HG02970 (cell line): ENCODE measurements at regions not wholly inside any gene's neighbourhood (a gene's known extent, or its start where the extent isn't known, plus 50 kb on each side); places are given as distances from the start of the nearest gene placed in this dataset.

Experiments used
- ATAC-seq: cut with Tn5 transposase; IDR thresholded peaks from one replicate; pipeline ENCODE4 v1.9.1; 2021; ENCODE audit warnings: mild to moderate bottlenecking, moderate library complexity, moderate number of reproducible peaks; ENCODE audit not compliant: unreplicated experiment, low FRiP score

DNA sequence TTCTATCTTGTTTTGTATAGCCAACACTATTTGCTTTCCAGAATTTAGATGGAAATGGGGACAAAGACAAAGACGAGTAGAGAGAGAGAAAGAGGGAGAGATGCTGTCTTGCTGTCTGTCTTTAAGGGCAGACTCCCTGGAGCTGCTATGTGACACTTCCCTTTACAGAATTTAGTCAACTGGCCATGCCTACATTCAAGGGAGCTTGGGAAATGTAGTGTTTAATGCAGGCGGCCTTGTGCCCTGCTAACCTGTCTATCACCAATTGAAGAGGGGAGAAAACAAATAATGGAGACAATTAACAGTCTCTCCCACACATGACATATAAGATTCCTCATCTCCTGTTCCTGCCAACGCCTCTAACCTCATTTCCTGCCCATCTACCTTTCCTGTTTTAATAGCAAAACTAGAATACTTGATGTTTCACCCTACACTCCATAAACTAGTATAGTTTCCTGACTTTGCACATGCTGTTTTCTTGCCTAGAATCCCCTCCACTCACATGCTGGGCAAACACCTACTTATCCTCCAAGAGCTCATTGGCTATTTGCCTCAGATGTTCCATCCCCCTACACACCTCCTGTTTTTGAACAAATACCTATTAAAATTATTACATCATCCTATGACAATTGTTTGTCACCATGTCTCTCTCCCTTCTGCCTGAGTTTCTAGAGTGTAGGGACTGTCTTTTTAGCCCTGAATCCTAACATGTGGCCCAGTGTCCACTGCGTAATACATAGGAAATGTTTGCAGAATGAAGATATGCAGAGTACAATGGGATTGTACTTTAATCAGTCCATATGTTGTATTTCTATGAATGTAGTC is 117.2 kb downstream of the SLC25A24 start:
- no peak for ATAC-seq

DNA sequence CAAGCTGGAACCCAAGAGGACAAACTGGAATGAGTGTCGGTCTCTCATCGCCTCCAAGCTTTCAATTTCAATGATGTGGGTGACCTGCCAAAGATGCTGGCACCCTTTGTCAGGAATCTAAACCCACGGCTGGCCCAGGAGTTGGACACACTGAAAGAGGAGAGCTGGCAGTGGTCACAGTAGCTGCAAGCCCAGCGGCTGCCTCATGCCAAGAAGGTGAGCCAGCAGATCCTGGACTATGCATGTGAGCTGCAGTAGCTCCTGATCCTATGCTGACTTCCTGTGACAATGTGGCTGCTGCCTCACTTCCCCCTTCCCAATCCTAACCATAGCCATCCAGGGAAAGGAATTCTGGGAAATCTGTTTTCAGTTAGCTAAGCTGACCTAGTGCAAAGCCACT is 117.0 kb upstream of the VAV3 start:
- ATAC-seq, result no peak

DNA sequence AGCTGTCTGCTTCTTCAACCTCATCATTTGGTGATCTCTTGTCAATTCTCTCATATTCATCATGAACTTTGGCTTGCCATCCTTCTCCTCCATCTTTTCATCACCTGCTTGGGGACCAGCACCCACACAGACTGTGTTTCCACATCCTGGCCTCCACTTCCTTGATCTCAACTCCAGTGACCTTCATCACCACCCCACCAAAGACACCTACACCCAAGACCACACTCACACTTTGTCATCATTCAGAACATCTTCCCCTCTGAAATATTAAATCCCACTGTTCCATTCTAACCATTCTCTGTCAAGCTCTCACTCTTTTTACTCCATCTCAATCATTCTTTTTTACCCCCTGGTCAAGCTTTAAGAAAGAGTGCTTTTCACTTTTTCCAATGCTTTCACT is 115.5 kb upstream of the VAV3 start:
- ATAC-seq, result no peak

DNA sequence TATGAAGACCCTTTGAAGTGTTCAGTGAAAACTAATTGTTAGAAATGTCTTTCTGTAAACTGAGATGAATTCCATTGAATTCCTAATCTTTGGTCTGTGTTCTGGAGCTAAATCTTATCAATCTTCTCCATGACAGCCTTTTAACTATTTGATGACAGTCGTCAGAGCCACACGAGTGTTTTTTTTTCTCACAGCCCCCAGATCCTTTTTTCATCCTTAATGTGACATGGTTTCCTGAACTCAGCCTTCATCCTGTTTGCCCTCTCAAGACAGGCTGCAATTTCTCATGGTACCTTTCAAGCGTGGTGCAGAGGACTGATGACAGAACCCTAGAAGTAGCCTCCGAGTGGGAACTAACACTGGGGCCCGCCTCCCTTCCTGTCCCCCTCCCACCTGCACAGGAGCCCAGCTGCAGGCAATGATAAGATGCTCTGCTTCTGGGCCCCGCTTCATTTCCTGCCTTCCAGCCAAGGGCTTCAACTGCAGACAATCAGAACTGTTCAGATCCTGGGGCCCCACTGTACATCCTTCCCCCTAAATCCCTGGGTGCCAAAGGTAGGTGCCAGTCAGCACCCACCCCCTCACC is 114.6 kb upstream of the VAV3 start:
- ATAC-seq, result no peak

DNA sequence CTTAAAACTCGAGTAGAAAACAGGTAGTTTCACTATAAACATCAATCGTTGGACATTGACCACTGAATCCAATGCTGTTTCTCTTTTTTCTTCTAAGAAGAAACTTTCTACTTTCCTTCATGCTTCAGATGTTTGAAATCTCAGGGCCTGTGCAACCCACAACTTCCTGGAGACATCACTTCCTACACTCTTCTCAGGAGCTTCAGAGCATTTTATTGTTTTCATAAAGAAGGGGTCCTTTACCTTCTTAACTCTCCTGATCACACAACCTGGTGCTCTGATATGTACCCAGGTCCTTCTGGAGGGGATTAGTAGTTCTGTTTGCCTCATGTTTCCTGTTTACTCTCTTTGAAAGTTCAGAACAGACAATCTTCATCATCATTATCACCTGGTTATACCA is 113.0 kb upstream of the VAV3 start:
- ATAC-seq, result no peak

DNA sequence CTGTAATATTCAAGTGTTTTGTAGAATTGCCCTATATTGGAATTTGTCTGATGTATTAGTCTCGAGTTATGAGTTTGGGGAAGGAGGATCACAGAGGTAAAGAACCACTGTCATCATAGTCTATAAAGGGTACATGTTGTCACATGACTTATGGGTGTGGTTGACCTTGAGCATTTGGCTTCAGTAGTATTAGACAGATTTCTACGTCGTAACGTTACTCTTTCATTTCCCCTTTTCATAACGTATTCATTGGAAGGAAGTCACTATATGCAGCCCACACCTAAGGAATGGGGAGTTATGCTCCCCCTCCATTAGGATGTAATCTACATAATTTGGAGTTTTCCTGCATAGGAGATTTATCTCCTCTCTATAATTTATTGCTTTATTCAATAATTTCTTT is 110.1 kb upstream of the VAV3 start:
- ATAC-seq, result peak; percentile 61

DNA sequence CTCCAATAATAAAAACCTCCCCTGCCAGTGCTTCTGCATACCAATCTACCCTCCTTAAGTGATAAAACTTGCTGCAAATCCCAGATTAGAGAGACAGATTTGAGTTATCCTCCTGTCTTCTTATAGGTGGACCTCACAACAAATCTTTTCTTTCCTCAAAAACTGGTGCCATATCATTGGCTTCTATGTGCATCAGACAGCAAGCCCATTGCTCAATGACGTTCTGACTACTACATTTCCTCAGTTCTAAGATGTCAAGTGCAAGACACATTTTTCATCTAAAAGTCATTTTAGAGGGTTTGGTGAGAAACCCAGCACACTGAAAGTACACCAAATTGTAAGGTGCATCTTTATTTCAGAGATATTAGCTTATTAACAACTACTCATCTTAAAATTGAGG is 107.8 kb upstream of the VAV3 start:
- ATAC-seq, result no peak

DNA sequence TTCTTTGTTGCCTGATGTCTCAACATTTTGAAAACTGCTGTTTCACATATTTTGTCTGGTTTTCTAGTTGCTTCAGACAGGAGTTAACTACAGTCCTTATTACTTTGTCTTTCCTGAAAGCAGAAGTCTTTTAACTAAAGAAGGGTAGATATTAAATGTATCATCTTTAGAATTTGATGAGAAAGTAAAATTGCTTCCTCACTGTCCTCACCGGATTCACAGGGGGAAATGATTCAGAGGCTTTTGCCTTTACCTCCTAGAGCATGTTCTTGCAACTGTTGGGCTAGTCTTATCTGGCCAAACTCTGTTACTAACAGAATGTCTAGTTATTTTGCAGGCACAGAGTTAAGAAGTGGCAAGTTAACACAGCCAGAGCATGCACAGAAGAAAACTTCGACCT is 107.2 kb upstream of the VAV3 start:
- no peak for ATAC-seq

DNA sequence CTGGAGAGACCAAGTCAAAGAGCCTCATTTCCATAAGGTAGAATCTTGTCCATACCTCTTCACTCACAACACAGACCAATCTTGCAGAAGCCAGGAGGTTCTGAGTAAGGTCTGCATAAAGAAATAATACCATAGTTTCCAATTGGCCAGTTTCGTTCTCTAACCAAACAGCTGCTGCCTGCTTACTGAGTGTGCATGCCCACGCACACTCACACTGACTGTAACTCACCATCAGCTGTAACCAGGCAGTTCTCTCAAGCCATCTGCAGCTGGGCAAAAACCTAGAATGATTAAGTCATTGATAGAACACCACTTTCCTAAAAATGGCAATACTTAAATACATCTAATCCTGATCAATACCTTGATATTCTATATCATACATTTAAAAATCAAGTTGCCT is 106.6 kb upstream of the VAV3 start:
- ATAC-seq, result no peak

DNA sequence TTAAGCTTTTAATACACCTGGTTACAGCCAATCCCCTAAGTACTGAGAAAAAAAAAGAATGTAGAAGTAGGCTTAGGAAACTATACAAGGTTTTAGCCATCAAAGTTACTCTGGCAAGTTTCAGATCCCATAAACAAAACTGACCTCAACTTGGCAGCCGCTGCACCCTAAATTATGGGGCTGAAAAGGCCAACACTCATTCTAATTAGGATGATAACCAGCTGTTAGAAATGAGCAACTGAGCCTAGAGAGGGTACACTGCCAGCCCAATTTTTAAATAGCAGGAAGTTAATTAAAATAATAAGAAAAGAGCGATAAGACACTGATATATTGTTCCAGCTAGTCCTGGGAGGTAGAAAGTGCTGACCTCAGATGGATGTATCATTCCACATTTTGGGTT is 105.7 kb upstream of the VAV3 start:
- no peak for ATAC-seq

DNA sequence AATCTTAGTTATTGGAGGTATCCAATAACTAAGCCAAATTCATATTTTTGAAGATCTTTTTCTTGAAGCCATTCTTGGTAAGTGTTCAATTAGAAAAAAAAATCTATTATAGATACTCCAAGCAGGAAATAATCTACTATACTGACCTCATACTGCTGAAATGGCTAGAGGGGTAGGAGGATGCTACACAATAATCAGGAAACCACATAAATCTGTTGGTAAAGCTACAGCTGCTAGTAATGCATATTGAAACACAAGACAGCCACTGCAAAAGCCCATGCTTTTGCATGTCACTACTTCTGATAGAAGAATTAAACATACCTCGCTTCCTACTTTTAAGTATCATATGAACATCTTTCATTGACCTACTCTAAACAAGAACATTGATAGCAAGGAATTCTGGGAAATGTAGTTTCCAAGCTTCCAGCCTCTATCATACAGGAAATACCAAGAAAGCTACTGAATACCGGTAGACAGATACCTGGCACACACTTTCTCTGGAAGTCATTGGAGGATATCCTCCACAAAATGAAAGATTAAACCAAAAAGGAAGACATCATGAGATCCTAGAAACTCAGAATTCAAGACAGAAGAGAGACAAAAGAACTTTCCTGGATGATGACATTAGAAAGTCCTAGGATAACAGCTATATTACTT is 103.0 kb upstream of the VAV3 start:
- no peak for ATAC-seq

DNA sequence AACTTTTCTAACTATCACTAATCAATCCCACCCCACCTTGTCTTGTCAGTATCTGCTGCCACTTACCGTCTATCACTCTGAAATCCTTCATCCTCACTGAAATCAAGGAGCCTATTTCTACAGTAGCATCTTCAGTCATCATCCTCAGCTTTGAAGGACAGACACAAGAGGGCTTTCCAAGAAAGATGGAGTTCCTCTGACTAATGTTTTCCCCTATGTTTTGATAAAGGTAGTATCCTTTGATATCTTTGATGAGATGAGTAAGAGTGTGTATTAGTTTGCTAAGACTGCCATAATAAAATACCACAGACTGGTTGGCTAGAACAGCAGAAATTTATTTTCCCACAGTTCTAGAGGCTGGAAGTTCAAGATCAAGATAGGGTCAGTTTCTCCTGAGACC is 101.8 kb upstream of the VAV3 start:
- ATAC-seq, result no peak

DNA sequence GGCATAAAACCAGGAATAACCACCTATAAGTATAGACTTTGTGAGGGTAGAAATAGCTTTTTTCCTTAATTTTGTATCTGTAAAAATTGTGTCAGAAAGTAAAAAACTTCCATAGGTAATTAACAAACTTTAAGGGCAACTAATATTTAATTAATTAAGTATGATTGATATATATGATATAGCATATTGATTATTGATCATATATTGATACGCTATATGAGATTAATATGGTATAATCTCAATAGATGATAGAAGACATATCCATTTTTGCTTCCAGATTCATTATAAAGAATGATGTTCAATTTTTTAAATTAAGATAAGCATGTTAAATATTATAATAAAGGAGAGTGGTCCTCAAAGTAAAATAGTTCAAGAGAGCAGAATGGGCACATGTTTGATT is 99.3 kb upstream of the VAV3 start:
- no peak for ATAC-seq

DNA sequence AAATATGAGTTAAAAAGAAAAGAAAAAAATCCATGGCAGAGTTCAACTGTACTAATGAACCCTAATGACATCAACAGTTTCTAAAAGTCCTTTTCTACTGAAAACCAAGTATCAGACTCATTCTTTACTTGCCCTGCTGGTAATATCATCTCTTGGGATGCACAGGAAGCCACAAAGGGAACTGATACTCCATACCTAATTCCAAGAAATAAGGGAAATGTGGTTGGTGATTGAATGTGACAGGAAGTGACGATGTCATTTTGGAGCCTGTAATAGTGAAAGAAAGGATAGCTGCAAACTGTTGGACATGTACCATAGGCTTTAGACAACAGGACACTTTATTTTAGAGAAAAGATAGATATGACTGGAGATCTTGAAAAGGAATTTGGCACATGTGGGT is 98.7 kb upstream of the VAV3 start:
- no peak for ATAC-seq

DNA sequence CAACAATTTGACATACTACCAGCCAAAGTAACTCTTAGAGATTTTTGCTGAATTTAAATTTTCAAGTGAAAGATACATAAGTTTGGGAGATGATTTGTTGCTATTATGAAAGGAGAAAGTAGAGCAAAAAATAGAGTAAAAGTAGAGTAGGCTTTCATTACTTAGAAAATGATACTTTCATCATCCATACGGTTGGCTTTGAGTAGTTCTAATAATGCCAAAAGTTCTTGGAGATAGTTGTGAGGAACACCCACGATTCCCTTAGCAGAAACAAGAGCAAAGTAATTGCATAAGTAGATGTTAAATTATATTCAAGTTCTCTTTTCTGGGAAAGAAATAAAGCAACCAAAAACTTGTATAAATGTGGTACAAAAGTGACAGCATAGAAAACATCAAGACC is 95.0 kb upstream of the VAV3 start:
- ATAC-seq, result no peak

DNA sequence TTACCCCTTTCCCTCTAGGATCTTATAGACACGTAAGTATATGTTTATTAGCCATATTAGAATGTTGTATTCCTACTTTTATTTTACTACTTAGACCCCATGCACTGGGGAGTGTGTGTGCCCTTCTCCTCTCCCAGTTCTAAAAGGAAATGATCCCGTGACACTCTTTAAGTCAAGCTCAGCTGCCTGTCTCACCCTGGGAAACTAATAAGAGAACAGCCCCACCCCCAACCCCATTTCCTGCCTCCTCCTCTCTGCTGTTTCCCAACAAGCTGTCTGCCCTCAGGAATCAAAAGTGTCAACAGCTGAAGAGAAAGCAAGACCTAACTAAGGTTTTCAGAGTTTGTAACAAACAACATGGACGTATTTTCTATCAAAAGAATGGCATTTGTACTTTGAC is 92.6 kb upstream of the VAV3 start:
- ATAC-seq, result no peak

DNA sequence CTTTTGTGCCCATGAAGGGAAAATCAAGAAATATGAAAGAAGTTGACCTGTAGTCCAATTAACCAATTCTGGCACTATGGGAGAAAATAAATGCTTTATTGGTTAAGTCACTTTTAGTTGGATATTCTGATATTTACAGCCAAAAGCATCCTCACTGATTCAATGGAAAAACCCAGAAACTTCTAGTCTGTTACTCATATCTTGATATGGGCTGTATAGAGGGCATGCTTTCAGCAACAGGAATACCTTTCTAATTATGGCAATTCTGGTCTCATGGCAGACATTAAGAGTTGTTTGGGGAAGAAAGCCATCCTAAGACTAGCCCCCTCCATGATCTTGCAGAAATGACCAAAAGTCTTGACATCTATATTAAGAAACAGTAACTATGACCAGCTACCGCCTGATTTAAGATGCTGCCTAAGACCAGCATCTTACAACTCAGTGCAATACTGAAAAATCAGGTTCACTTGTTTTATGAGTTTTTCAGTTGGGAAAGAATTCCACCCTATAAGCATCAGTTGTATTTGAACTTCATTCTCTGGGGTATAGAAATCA is 91.5 kb upstream of the VAV3 start:
- ATAC-seq, result no peak

DNA sequence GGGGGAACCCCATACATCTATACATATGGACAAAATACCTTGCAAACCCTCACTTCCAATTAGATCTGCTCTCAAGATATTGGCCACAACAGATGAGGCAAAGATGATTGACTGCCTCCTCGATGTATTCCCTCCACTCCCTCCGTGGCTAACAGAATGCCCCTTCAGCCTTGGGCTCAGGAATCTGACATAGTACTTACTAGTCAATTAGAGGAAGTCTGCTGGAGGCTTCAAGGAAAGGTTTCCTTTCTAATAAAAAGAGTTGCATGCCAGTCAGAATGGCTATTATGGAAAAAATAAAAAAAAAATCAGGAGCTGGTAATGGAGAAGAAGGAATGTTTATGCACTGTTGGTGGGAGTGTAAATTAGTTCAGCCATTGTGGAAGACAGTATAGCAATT is 90.4 kb upstream of the VAV3 start:
- no peak for ATAC-seq

DNA sequence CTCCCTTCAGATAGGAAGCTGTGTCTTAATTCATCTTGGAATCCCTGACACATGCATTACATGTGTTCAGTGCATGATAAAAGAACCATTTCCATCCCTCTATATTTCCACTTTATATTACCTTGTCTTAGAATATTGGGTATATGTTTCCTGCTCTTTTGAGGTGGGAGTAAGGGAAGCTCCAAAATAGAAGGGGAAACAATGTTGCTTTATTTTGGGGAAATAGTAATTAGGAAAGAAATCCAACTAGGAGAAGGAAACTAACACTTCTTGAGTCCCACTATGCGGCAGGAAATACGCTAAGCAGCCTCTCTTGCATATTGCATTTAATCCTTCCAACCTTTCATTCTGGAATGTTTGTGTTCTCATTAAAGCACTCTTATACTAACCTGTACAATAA is 89.4 kb upstream of the VAV3 start:
- ATAC-seq, result no peak

DNA sequence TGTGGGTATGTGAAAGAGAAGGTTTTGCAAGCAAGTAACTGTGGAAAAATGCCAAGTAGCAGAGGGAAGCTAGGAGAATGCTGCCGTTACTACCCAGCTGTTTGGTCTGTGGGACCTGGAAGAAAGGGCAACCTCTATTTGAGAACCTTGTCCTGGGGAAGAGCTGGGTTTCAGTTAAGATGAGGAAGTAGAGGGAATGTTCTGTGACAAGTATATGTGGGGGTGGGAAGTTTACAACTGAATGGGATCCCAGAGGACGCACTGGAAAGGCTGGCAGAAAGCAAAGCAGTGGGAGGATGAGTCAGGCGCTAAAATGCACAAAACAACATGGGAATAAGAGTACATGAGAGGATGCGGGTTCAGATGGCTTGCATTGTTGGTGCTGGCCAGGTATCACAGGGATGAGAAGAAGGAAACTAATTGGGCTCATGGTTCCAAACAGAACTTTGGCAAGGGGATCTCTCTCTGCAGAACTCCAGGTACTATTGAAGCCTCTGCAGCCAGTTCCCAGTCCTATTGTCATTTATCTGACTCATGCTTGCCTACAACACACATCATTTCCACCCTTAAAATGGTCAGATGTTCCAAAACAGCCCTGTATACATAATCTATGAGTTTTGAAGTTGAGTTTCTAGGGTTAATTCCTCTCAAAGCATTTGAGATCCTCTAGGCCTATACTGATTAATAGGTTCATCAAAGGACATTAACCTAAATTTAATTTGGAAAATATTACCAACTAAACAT is 88.5 kb upstream of the VAV3 start:
- ATAC-seq, result no peak
